Sigmoid colon (tissue), 6 donors: ENCODE measurements at regions not wholly inside any gene's neighbourhood (a gene's known extent, or its start where the extent isn't known, plus 50 kb on each side); places are given as distances from the start of the nearest gene placed in this dataset.
A peak's percentile ranks its signal among the peaks of the same experiment; 100 is the strongest.

ENCODE experiments used
- DNase-seq: peaks from one replicate; pipeline ENCODE4 v3.0.0-alpha.2; 2019
- H3K27ac ChIP-seq, 4 donors: fragments of 200-600 bp; sonication (generic); one replicate each; pipeline ENCODE4 v1.5.1; 2016 to 2019; ENCODE audit warnings: mild to moderate bottlenecking in 1 of 4
- H3K27me3 ChIP-seq, 3 donors: fragments of 200-600 bp; sonication (generic); one replicate each; pipeline ENCODE4 v1.5.1; 2019; ENCODE audit warnings: mild to moderate bottlenecking in 1 of 3
- H3K36me3 ChIP-seq, 4 donors: fragments of 200-600 bp; sonication (generic); one replicate each; pipeline ENCODE4 v1.5.1; 2016 to 2019
- H3K4me1 ChIP-seq, 4 donors: fragments of 200-600 bp; sonication (generic); one replicate each; pipeline ENCODE4 v1.5.1; 2017 to 2019
- H3K4me3 ChIP-seq, 4 donors: fragments of 200-600 bp; sonication (generic); one replicate each; pipeline ENCODE4 v1.5.1; 2017 to 2019; ENCODE audit warnings: mild to moderate bottlenecking in 2 of 4, moderate library complexity in 1 of 4
- H3K9me3 ChIP-seq, 4 donors: fragments of 200-600 bp in 3 of 4; sonication (generic) in 3 of 4; one replicate each; pipeline versions ENCODE4 v1.5.1 to v1.6.1; 2013 to 2019
- CTCF ChIP-seq, 4 experiments: fragments of 450-650 bp in 3 of 4; fragments of 200-600 bp in 1 of 4; IDR thresholded peaks; one replicate each; pipeline ENCODE4 v1.5.1; 2016 to 2019; ENCODE audit warnings: antibody characterized with exemption in 4 of 4, mild to moderate bottlenecking in 3 of 4, moderate library complexity in 2 of 4
- EP300 ChIP-seq, 4 donors: sonication (generic); formaldehyde crosslinking; IDR thresholded peaks; one replicate each; pipeline ENCODE4 v1.6.1; 2017; ENCODE audit warnings: antibody characterized with exemption in 4 of 4
- POLR2A ChIP-seq, 2 donors: fragments of 450-650 bp; IDR thresholded peaks; one replicate each; pipeline ENCODE4 v1.6.1; 2016; ENCODE audit warnings: antibody characterized with exemption in 2 of 2, mild to moderate bottlenecking in 2 of 2, moderate library complexity in 2 of 2
- POLR2AphosphoS5 ChIP-seq, 4 donors: sonication (generic); formaldehyde crosslinking; IDR thresholded peaks; one replicate each; pipeline ENCODE4 v1.6.1; 2017; ENCODE audit warnings: antibody characterized with exemption in 4 of 4
- WGBS, 2 donors: extraction: QIAGEN DNeasy Blood & Tissue Kit; methylation state at CpG; one replicate each; pipeline ENCODE4 v1.1.7; 2013; 5-methylcytosine and 5-hydroxymethylcytosine counted together
- intact Hi-C: fragments of 100-400 bp; cut with DNase I; formaldehyde crosslinking; loops from one replicate; pipeline ENCODE4 v1.15.1; 2023
- donor health status: healthy with polysubstance abuse.
- donor health status: healthy.

GRCh38 chr5:82390088-82390487 is 111.9 kb upstream of the RPS23 start:
- intact Hi-C loops = no loop called here
- no peak for TF ChIP-seq POLR2AphosphoS5 (IDR thresholded peaks at IDR 0.05)
- TF ChIP-seq EP300 (IDR thresholded peaks at IDR 0.05) = no peak
- TF ChIP-seq POLR2A (IDR thresholded peaks at IDR 0.05) = no peak
- no peak for TF ChIP-seq CTCF (IDR thresholded peaks at IDR 0.05)
- WGBS, 2 donors = 95% methylated on average over 3 of the region's 3 CpGs
- Histone ChIP-seq H3K9me3 (no peaks in the 10 kb centered on the region), H3K36me3 (no peaks in the 10 kb centered on the region), H3K4me1 (no peaks in the 10 kb centered on the region), H3K27ac (no peak overlapping the region), H3K27me3 (no peaks in the 10 kb centered on the region), H3K4me3 (no peak overlapping the region)
- no peak for DNase-seq

GRCh38 chr5:82389347-82389746 is 111.2 kb upstream of the RPS23 start:
- Histone ChIP-seq H3K4me1 (no peaks in the 10 kb centered on the region), H3K9me3 (no peaks in the 10 kb centered on the region), H3K27me3 (no peaks in the 10 kb centered on the region), H3K36me3 (no peaks in the 10 kb centered on the region), H3K27ac (peak overlapping the region in 1 of 4 donors; percentile 33), H3K4me3 (no peak overlapping the region)
- no peak for TF ChIP-seq POLR2A (IDR thresholded peaks at IDR 0.05)
- TF ChIP-seq EP300 (IDR thresholded peaks at IDR 0.05) = no peak
- no peak for TF ChIP-seq POLR2AphosphoS5 (IDR thresholded peaks at IDR 0.05)
- intact Hi-C loops = no loop called here
- WGBS, 2 donors = 88 to 93% methylated on average over 2 of the region's 2 CpGs
- no peak for DNase-seq

GRCh38 chr5:82388181-82388580 is 110.0 kb upstream of the RPS23 start:
- no peaks in the 10 kb centered on the region for H3K9me3 ChIP-seq
- no peaks in the 10 kb centered on the region for H3K27me3 ChIP-seq
- no peak for DNase-seq
- whole genome bisulfite sequencing, 2 donors = 85% methylated on average over 6 of the region's 6 CpGs
- no peak for TF ChIP-seq POLR2AphosphoS5 (IDR thresholded peaks at IDR 0.05)
- TF ChIP-seq POLR2A (IDR thresholded peaks at IDR 0.05) = no peak
- no peak for TF ChIP-seq CTCF (IDR thresholded peaks at IDR 0.05)
- TF ChIP-seq EP300 (IDR thresholded peaks at IDR 0.05) = no peak
- H3K4me3 ChIP-seq = no peak overlapping the region
- no peaks in the 10 kb centered on the region for H3K36me3 ChIP-seq
- H3K4me1 ChIP-seq = no peaks in the 10 kb centered on the region
- peak overlapping the region in 1 of 4 donors; percentile 20 for H3K27ac ChIP-seq
- intact Hi-C loops = no loop called here

GRCh38 chr5:82387819-82388166 is 109.6 kb upstream of the RPS23 start:
- TF ChIP-seq CTCF (IDR thresholded peaks at IDR 0.05) = no peak
- TF ChIP-seq POLR2AphosphoS5 (IDR thresholded peaks at IDR 0.05) = no peak
- no peaks in the 10 kb centered on the region for H3K9me3 ChIP-seq
- no peak overlapping the region for H3K4me3 ChIP-seq
- no peak overlapping the region for H3K27ac ChIP-seq
- intact Hi-C loops = no loop called here
- no peak for DNase-seq
- H3K27me3 ChIP-seq = no peaks in the 10 kb centered on the region
- 17 to 53% methylated on average over 5 of the region's 5 CpGs for WGBS, 2 donors
- H3K4me1 ChIP-seq = no peaks in the 10 kb centered on the region
- H3K36me3 ChIP-seq = no peaks in the 10 kb centered on the region

- intact Hi-C loops = no loop called here
- DNase-seq = no peak
- H3K9me3 ChIP-seq = no peaks in the 10 kb centered on the region
- 15 to 62% methylated on average over 8 of the region's 8 CpGs for WGBS, 2 donors
- no peak for TF ChIP-seq CTCF (IDR thresholded peaks at IDR 0.05)
- TF ChIP-seq POLR2AphosphoS5 (IDR thresholded peaks at IDR 0.05) = no peak
- no peak for TF ChIP-seq EP300 (IDR thresholded peaks at IDR 0.05)
- TF ChIP-seq POLR2A (IDR thresholded peaks at IDR 0.05) = no peak
- no peaks in the 10 kb centered on the region for H3K27me3 ChIP-seq
- H3K27ac ChIP-seq = no peak overlapping the region
- no peaks in the 10 kb centered on the region for H3K36me3 ChIP-seq
- no peak overlapping the region for H3K4me3 ChIP-seq
- H3K4me1 ChIP-seq = no peaks in the 10 kb centered on the region
Observed at GRCh38 chr5:82387001-82387818, 109.1 kb upstream of the RPS23 start.
